Breast epithelium (tissue), 3 donors: ENCODE measurements at regions not wholly inside any gene's neighbourhood (a gene's known extent, or its start where the extent isn't known, plus 50 kb on each side); places are given as distances from the start of the nearest gene placed in this dataset.

Experiments used
- CTCF ChIP-seq, 3 donors: fragments of 450-650 bp; IDR thresholded peaks; one replicate each; pipeline ENCODE4 v1.5.1; 2016 to 2017; ENCODE audit warnings: antibody characterized with exemption in 3 of 3, mild to moderate bottlenecking in 3 of 3, moderate library complexity in 3 of 3
- POLR2A ChIP-seq: fragments of 450-650 bp; IDR thresholded peaks from one replicate; pipeline ENCODE4 v1.6.1; 2016; ENCODE audit warnings: antibody characterized with exemption, mild to moderate bottlenecking, moderate library complexity
- POLR2AphosphoS5 ChIP-seq, 3 donors: sonication (generic); formaldehyde crosslinking; IDR thresholded peaks; one replicate each; pipeline ENCODE4 v1.6.1; 2017; ENCODE audit warnings: antibody characterized with exemption in 3 of 3

GRCh38 chr7:81608748-81609382 is 161.0 kb downstream of the HGF start:
- no peak for TF ChIP-seq CTCF (IDR thresholded peaks at IDR 0.05)
- TF ChIP-seq POLR2AphosphoS5 (IDR thresholded peaks at IDR 0.05): no peak
- no peak for TF ChIP-seq POLR2A
